Panc1 (cell line): ENCODE measurements at regions not wholly inside any gene's neighbourhood (a gene's known extent, or its start where the extent isn't known, plus 50 kb on each side); places are given as distances from the start of the nearest gene placed in this dataset.

Experiments
- ATAC-seq: fragments of 200-7000 bp; cut with Tn5 transposase; 2 replicates; pipeline ENCODE4 v1.9.1; 2020; ENCODE audit warnings: mild to moderate bottlenecking, moderate library complexity
- BruUV-seq: library from RNA; stranded (reverse); fragments of 400-500 nt; replicated peaks from 2 replicates; lab custom pipeline; 2021; lab: Mats Ljungman, UMichigan
- CTCF ChIA-PET: fragments of 300-600 bp; sonication (Branson Sonifier 250); formaldehyde crosslinking; loops from one replicate; lab custom pipeline; 2022; ENCODE audit warnings: antibody characterized with exemption; lab: Charles Lee
- POLR2A ChIA-PET: fragments of 300-600 bp; sonication (Branson Sonifier 250); formaldehyde crosslinking; loops from one replicate; lab custom pipeline; 2022; ENCODE audit warnings: antibody characterized with exemption; lab: Charles Lee
- DNase-seq: peaks from one replicate; pipeline ENCODE4 v3.0.0-alpha.2; 2010; ENCODE audit warnings: low read depth, low spot score
- H3K27ac ChIP-seq: 2 replicates; pipeline ENCODE4 v1.5.1; 2011; ENCODE audit warnings: mild to moderate bottlenecking, low read length, inconsistent platforms
- H3K27me3 ChIP-seq: fragments of 200-500 bp; sonication (Bioruptor generic); 2 replicates; pipeline ENCODE4 v1.6.0; 2014; ENCODE audit warnings: low read length, inconsistent platforms; ENCODE audit not compliant: control insufficient read depth, insufficient read depth
- H3K36me3 ChIP-seq: fragments of 200-500 bp; sonication (Bioruptor generic); 2 replicates; pipeline ENCODE4 v1.5.1; 2014; ENCODE audit warnings: inconsistent platforms, mild to moderate bottlenecking, low read length, moderate library complexity; ENCODE audit not compliant: control insufficient read depth, insufficient read depth
- H3K4me1 ChIP-seq: 2 replicates; pipeline ENCODE4 v1.5.1; 2011; ENCODE audit warnings: inconsistent platforms, mild to moderate bottlenecking, low read length, moderate library complexity; ENCODE audit not compliant: control insufficient read depth, insufficient read depth
- H3K4me3 ChIP-seq, 2 experiments: 2 replicates each; pipeline ENCODE4 v1.5.1; 2011 to 2012; ENCODE audit warnings: low read depth in 2 of 2, low read length in 2 of 2, mild to moderate bottlenecking in 2 of 2, inconsistent platforms in 1 of 2, moderate library complexity in 1 of 2
- H3K9me3 ChIP-seq: fragments of 200-500 bp; sonication (Bioruptor generic); 2 replicates; pipeline ENCODE4 v1.5.1; 2014; ENCODE audit warnings: low read depth, mild to moderate bottlenecking, inconsistent platforms, low read length, moderate library complexity; ENCODE audit not compliant: control insufficient read depth, insufficient read depth
- CTCF ChIP-seq: fragments of 450-650 bp; IDR thresholded peaks from 2 replicates; pipeline ENCODE4 v1.5.1; 2017; ENCODE audit warnings: mild to moderate bottlenecking
- POLR2AphosphoS5 ChIP-seq: IDR thresholded peaks from 2 replicates; pipeline ENCODE4 v1.6.1; 2012; ENCODE audit warnings: mild to moderate bottlenecking, low read depth, low read length, moderate library complexity
- REST ChIP-seq, 2 experiments: IDR thresholded peaks; 2 replicates each; pipeline ENCODE4 v1.6.1; 2011 to 2012; ENCODE audit warnings: low read depth in 2 of 2, control low read depth in 1 of 2, low read length in 1 of 2, mild to moderate bottlenecking in 1 of 2, moderate library complexity in 1 of 2; ENCODE audit not compliant: insufficient read depth in 1 of 2
- SIN3A ChIP-seq: IDR thresholded peaks from 2 replicates; pipeline ENCODE4 v1.6.1; 2012; ENCODE audit warnings: low read depth, mild to moderate bottlenecking, low read length, moderate library complexity, borderline replicate concordance; ENCODE audit not compliant: insufficient read depth
- TCF7L2 ChIP-seq: IDR thresholded peaks from 2 replicates; pipeline ENCODE4 v1.6.1; 2011; ENCODE audit warnings: mild to moderate bottlenecking, low read depth, low read length, inconsistent platforms
- in situ Hi-C: cut with HindIII; loops from 2 replicates; pipeline ENCODE4 v1.10.0; 2016; ENCODE audit warnings: low sequenced_read_pairs, low pct_unique_long_range_greater_than_20kb
- intact Hi-C: fragments of 100-400 bp; cut with micrococcal nuclease; formaldehyde crosslinking; loops from one replicate; pipeline ENCODE4 v1.10.0; 2022; ENCODE audit not compliant: unreplicated experiment

- intact Hi-C loops (no loop called here), in situ Hi-C loops (no loop called here)
- no peak overlapping the region for H3K4me3 ChIP-seq
- H3K9me3 ChIP-seq, result no peaks in the 10 kb centered on the region
- no peaks in the 10 kb centered on the region for H3K27me3 ChIP-seq
- no peak for TF ChIP-seq SIN3A
- TF ChIP-seq CTCF, result no peak
- no peak for TF ChIP-seq TCF7L2
- no TSS peak for BruUV-seq
- H3K27ac ChIP-seq, result no peak overlapping the region
- no peaks in the 10 kb centered on the region for H3K4me1 ChIP-seq
- H3K36me3 ChIP-seq, result no peaks in the 10 kb centered on the region
- ChIA-PET POLR2A (no interaction called here), CTCF (no interaction called here)
- ATAC-seq, result no peak
- no peak for DNase-seq
These were observed 130.5 kb downstream of the ANKRD60 start for GRCh38 chr20:58097943-58098342.

GRCh38 chr20:58097429-58097828 is 131.0 kb downstream of the ANKRD60 start:
- intact Hi-C loops, result no loop called here
- ATAC-seq, result no peak

GRCh38 chr20:58096880-58097423 is 131.5 kb downstream of the ANKRD60 start:
- no TSS peak for BruUV-seq
- Histone ChIP-seq H3K27me3 (no peaks in the 10 kb centered on the region), H3K27ac (no peak overlapping the region), H3K36me3 (no peaks in the 10 kb centered on the region), H3K9me3 (no peaks in the 10 kb centered on the region), H3K4me1 (no peaks in the 10 kb centered on the region), H3K4me3 (no peak overlapping the region)
- ChIA-PET POLR2A (no interaction called here), CTCF (no interaction called here)
- in situ Hi-C loops, result no loop called here
- ATAC-seq, result no peak
- intact Hi-C loops, result no loop called here
- TF ChIP-seq POLR2AphosphoS5 (no peak), REST (IDR thresholded peaks at IDR 0.05; ENCODE audit: insufficient read depth in 1 of 2, low read depth in 2 of 2, low read length in 1 of 2) (no peak), CTCF (no peak), SIN3A (no peak), TCF7L2 (no peak)
- DNase-seq, result no peak

More at GRCh38 chr20:58097429-58097828, 131.0 kb downstream of the ANKRD60 start:
- ChIA-PET POLR2A (no interaction called here), CTCF (no interaction called here)
- no peak for DNase-seq
- Histone ChIP-seq H3K27me3 (no peaks in the 10 kb centered on the region), H3K4me3 (no peak overlapping the region), H3K36me3 (no peaks in the 10 kb centered on the region), H3K27ac (no peak overlapping the region), H3K4me1 (no peaks in the 10 kb centered on the region), H3K9me3 (no peaks in the 10 kb centered on the region)
- in situ Hi-C loops, result no loop called here
- no TSS peak for BruUV-seq
- no peak for TF ChIP-seq POLR2AphosphoS5
- TF ChIP-seq TCF7L2, result no peak
